GM18517 (cell line): ENCODE measurements at regions not wholly inside any gene's neighbourhood (a gene's known extent, or its start where the extent isn't known, plus 50 kb on each side); places are given as distances from the start of the nearest gene placed in this dataset.
"Not testable (repeated sequence)": the region's sequence is repeated elsewhere in the genome, so short reads cannot be mapped to it uniquely, and the experiment has no call there.

Experiments
- ATAC-seq: cut with Tn5 transposase; IDR thresholded peaks from one replicate; pipeline ENCODE4 v1.9.1; 2021; ENCODE audit warnings: mild to moderate bottlenecking, moderate library complexity; ENCODE audit not compliant: unreplicated experiment

- no peak for ATAC-seq
These were observed 71.7 kb upstream of the RAP1B start for GRCh38 chr12:68538726-68539614.

- ATAC-seq = no peak
These were observed 71.1 kb upstream of the RAP1B start for GRCh38 chr12:68539615-68539952.

- not testable (repeated sequence) for ATAC-seq
These were observed 69.9 kb upstream of the RAP1B start for GRCh38 chr12:68540768-68541167.

- ATAC-seq = not testable (repeated sequence)
These were observed 63.4 kb upstream of the RAP1B start for GRCh38 chr12:68547318-68547717.

GRCh38 chr12:68552605-68553195 lies 58.0 kb upstream of the RAP1B start:
- ATAC-seq = not testable (repeated sequence)

DNA sequence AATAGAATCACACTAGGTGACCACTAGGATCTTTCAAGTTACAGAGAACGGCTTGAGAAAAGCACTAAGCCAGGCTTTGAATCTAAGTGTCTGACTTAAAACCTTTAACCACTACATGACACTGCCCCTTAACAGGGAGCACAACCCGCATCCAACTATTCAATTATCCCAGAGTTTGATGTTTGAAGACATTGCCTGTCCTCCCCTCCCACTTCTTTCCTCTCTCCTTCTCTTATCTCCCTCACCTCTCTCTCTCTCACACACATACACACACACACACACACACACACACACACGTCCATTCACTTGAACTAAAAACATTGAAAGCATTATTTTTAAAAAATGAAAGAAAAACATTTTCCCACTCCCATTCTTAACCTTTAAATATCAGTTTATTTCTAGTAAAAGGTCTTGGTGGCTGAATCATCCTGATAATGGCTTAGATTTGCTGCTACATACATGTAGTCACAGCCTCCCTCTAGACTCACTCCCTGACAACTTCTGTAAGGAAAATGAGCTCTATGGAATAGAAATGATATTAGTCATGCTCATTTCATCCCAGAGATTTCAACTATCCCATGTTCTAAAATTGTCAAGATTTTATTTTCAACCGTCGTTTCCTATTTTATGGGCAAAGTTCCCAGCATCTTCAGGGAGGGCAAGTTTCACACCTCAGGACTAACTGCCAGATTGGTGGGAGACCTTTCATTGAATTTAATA lies 53.5 kb upstream of the RAP1B start:
- no peak for ATAC-seq

GRCh38 chr12:68559246-68559645 lies 51.5 kb upstream of the RAP1B start:
- no peak for ATAC-seq

DNA sequence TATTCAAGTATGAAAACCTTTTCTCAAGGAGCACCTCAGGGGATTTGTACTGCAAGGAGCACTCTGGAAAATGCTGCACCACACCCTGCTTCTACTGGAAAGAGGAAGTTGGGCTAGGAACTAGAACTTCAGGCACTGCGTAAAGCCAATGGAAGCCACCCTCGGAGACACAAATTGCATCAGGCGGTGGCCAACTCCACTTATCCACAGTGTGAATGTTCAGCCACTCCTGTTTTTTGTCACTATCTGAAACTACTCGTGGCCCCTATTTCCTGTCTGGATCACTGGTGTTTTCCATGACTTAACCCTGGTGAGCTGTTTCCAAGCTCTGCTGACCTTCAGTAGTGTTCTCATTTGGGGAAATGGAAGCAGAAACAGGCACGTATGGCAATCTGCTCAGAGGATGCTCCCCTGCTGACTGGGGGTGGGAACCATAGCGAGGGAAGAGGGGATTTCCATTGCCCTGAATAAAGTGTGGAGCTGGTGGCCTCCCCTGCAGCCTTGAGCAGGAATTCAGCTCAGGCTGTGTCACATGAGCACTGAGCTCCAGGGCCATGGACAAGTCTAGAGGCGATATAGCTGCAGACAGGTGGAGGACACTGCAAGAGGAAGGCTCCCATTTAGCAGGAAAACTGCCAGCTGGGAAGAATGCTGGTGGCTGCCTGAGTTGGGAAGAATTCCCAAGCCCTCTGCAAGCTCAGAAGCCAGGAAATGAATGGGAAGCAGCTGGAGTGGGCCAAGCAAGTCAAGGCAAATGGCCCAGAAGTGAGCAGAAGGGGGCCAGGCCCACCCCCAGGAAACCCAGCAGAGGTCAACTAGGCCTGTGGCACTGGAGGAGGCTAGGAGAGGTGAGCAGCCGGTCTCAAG lies 50.5 kb upstream of the RAP1B start:
- no peak for ATAC-seq

DNA sequence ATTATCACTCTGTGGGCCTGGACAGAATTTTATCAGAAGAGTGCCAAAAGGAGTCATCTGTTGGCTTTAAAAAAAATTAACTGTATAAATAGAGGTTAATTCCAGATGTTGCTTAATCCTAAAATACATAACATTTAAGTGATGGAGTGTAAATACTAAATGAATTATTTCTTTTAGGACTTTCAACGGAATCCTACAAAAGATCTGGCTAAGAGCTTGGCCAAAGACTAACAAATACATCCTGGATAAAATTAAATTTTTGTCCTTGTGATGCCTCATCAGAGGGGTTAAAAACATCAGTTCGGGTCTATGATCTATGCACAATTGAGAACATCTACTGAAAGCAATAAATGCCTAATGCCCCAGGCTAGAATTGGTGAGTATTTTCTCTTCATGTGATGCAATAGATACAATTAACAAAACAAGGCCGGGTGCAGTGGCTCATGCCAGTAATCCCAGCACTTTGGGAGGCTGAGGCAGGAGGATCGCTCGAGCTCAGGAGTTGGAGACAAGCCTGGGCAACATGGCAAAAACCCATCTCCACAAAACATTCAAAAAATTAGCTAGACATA lies 49.8 kb upstream of the RAP1B start:
- ATAC-seq = no peak
